ENCODE measurements at regions not wholly inside any gene's neighbourhood (a gene's known extent, or its start where the extent isn't known, plus 50 kb on each side); places are given as distances from the start of the nearest gene placed in this dataset.

- no peak for DNase-seq (ENCODE audit: low read depth)
- no peak for TF ChIP-seq CTCF (conservative IDR thresholded peaks at IDR 0.05; ENCODE audit: low read depth, low read length)
- H3K4me3 ChIP-seq (ENCODE audit: low read depth, low read length) = no peak overlapping the region
These were observed 151.6 kb upstream of the FREM2 start for GRCh38 chr13:38535261-38535660.

GRCh38 chr13:38537051-38537450, 149.8 kb upstream of the FREM2 start:
- no peak for DNase-seq (ENCODE audit: low read depth)
- TF ChIP-seq CTCF (conservative IDR thresholded peaks at IDR 0.05; ENCODE audit: low read depth, low read length) = no peak
- no peak overlapping the region for H3K4me3 ChIP-seq (ENCODE audit: low read depth, low read length)

GRCh38 chr13:38538422-38538821, 148.5 kb upstream of the FREM2 start:
- no peak for TF ChIP-seq CTCF (conservative IDR thresholded peaks at IDR 0.05; ENCODE audit: low read depth, low read length)
- H3K4me3 ChIP-seq (ENCODE audit: low read depth, low read length) = no peak overlapping the region
- DNase-seq (ENCODE audit: low read depth) = no peak

GRCh38 chr13:38539632-38540031, 147.2 kb upstream of the FREM2 start:
- DNase-seq (ENCODE audit: low read depth) = no peak
- no peak for TF ChIP-seq CTCF (conservative IDR thresholded peaks at IDR 0.05; ENCODE audit: low read depth, low read length)
- H3K4me3 ChIP-seq (ENCODE audit: low read depth, low read length) = no peak overlapping the region

- peak; percentile 60 for DNase-seq (ENCODE audit: low read depth)
- H3K4me3 ChIP-seq (ENCODE audit: low read depth, low read length) = no peak overlapping the region
- no peak for TF ChIP-seq CTCF (conservative IDR thresholded peaks at IDR 0.05; ENCODE audit: low read depth, low read length)
These were observed 144.3 kb upstream of the FREM2 start for GRCh38 chr13:38542601-38543000.

- no peak for TF ChIP-seq CTCF (conservative IDR thresholded peaks at IDR 0.05; ENCODE audit: low read depth, low read length)
- H3K4me3 ChIP-seq (ENCODE audit: low read depth, low read length) = no peak overlapping the region
- no peak for DNase-seq (ENCODE audit: low read depth)
These were observed 143.3 kb upstream of the FREM2 start for GRCh38 chr13:38543561-38543960.

- no peak overlapping the region for H3K4me3 ChIP-seq (ENCODE audit: low read depth, low read length)
- no peak for DNase-seq (ENCODE audit: low read depth)
- TF ChIP-seq CTCF (conservative IDR thresholded peaks at IDR 0.05; ENCODE audit: low read depth, low read length) = no peak
These were observed 123.1 kb upstream of the FREM2 start for GRCh38 chr13:38563739-38564138.

Data from epithelial cell of proximal tubule (primary cell).